WERI-Rb-1 (cell line): ENCODE measurements at regions not wholly inside any gene's neighbourhood (a gene's known extent, or its start where the extent isn't known, plus 50 kb on each side); places are given as distances from the start of the nearest gene placed in this dataset.

Source experiments
- DNase-seq: peaks from one replicate; pipeline ENCODE4 v3.0.0-alpha.2; 2020
- H3K27ac ChIP-seq: fragments of 250-450 bp; sonication (Bioruptor Pico); 2 replicates; pipeline ENCODE4 v1.5.1; 2020; ENCODE audit warnings: mild to moderate bottlenecking, moderate library complexity
- H3K27me3 ChIP-seq: fragments of 250-450 bp; sonication (Bioruptor Pico); 2 replicates; pipeline ENCODE4 v1.5.1; 2021; ENCODE audit warnings: mild to moderate bottlenecking, low read depth, moderate library complexity; ENCODE audit not compliant: insufficient read depth, severe bottlenecking
- H3K36me3 ChIP-seq: fragments of 250-450 bp; sonication (Bioruptor Pico); 2 replicates; pipeline ENCODE4 v1.5.1; 2020; ENCODE audit warnings: mild to moderate bottlenecking, moderate library complexity
- H3K4me3 ChIP-seq: 2 replicates; pipeline ENCODE4 v1.5.1; 2011; ENCODE audit warnings: low read depth, mild to moderate bottlenecking, control low read depth, low read length
- H3K9me3 ChIP-seq: fragments of 250-450 bp; sonication (Bioruptor Pico); 2 replicates; pipeline ENCODE4 v1.5.1; 2021; ENCODE audit warnings: mild to moderate bottlenecking, moderate library complexity; ENCODE audit not compliant: severe bottlenecking
- TF ChIP-seq, protein P1 (sequence below): IDR thresholded peaks from 2 replicates; pipeline ENCODE4 v1.5.1; 2011; ENCODE audit warnings: low read depth, mild to moderate bottlenecking, control low read depth, inconsistent platforms, low read length

DNA sequence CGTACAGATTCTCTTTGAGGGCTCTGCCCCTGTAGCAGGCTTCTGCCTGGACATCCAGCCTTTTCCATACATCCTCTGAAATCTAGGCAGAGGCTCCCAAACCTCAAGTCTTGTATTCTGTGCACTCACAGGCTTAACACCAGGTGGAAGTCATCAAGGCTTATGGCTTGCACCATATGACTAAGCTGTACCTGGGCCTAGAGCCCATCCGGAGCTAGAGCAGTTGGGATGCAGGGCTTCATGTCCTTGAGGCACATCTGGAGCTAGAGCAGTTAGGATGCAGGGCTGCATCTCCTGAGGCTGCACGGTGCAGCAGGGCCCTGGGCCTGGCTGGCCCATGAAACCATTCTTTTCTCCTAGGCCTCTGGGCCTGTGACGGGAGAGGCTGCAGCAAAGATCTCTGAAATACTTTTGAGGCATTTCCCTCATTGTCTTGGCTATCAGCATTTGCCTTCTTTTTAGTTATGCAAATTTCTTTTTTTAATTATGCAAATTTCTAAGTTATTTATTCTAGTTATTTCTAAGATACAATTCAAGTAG, 98.7 kb downstream of the CD24 start:
- H3K27ac ChIP-seq = no peak overlapping the region
- TF ChIP-seq, protein P1, sequence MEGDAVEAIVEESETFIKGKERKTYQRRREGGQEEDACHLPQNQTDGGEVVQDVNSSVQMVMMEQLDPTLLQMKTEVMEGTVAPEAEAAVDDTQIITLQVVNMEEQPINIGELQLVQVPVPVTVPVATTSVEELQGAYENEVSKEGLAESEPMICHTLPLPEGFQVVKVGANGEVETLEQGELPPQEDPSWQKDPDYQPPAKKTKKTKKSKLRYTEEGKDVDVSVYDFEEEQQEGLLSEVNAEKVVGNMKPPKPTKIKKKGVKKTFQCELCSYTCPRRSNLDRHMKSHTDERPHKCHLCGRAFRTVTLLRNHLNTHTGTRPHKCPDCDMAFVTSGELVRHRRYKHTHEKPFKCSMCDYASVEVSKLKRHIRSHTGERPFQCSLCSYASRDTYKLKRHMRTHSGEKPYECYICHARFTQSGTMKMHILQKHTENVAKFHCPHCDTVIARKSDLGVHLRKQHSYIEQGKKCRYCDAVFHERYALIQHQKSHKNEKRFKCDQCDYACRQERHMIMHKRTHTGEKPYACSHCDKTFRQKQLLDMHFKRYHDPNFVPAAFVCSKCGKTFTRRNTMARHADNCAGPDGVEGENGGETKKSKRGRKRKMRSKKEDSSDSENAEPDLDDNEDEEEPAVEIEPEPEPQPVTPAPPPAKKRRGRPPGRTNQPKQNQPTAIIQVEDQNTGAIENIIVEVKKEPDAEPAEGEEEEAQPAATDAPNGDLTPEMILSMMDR = no peak
- H3K4me3 ChIP-seq = no peak overlapping the region
- H3K27me3 ChIP-seq = no peaks in the 10 kb centered on the region
- peaks cover 8% of the 10 kb centered on the region for H3K9me3 ChIP-seq
- no peaks in the 10 kb centered on the region for H3K36me3 ChIP-seq
- DNase-seq = no peak

DNA sequence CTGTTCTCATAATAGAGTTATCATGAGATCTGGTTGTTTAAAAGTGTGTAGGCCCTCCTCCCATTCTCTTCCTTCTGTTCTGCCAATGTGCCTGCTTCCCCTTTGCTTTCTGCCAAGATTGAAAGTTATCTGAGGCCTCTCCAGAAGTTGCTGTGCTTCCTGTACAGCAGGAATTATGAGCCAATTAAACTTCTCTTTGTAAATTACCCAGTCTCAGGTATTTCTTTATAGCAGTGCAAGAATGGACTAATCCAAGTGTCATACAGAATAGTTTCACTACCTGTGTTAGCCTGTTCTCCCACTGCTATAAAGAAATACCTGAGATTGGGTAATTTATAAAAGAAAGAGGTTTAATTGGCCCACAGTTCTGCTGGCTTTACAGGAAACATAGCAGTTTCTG, 100.0 kb downstream of the CD24 start:
- Histone ChIP-seq H3K4me3 (no peak overlapping the region), H3K9me3 (peaks cover 8% of the 10 kb centered on the region), H3K36me3 (no peaks in the 10 kb centered on the region), H3K27me3 (no peaks in the 10 kb centered on the region), H3K27ac (no peak overlapping the region)
- TF ChIP-seq, protein P1 = no peak
- DNase-seq = no peak

DNA sequence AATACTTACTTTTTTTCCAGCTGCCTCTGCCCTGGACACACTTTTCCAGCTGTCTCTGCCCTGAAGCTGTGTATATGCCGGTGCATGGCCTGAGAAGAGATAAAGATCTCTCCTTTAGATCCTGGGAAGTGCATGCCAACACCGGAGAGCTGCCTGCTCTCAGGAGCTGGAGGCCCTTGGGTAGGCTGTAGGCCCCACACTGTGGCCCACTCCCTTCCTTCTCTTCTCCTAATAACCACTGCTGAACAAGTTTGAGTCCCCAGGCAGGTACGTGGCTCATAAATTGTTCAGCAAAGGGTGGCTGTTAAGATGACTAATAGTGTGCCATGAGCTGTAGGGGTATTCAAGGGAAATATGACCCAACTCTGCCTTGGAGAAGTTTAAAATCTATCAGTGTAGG, 102.5 kb downstream of the CD24 start:
- Histone ChIP-seq H3K9me3 (peaks cover 8% of the 10 kb centered on the region), H3K27me3 (no peaks in the 10 kb centered on the region), H3K4me3 (no peak overlapping the region), H3K27ac (no peak overlapping the region), H3K36me3 (no peaks in the 10 kb centered on the region)
- TF ChIP-seq, protein P1 = no peak
- DNase-seq = no peak

- H3K27ac ChIP-seq = no peak overlapping the region
- no peaks in the 10 kb centered on the region for H3K27me3 ChIP-seq
- TF ChIP-seq, protein P1 = no peak
- H3K9me3 ChIP-seq = peaks cover 8% of the 10 kb centered on the region
- no peak for DNase-seq
- no peak overlapping the region for H3K4me3 ChIP-seq
- H3K36me3 ChIP-seq = no peaks in the 10 kb centered on the region
These were observed 103.5 kb downstream of the CD24 start for GRCh38 chr6:106870824-106871717.

DNA sequence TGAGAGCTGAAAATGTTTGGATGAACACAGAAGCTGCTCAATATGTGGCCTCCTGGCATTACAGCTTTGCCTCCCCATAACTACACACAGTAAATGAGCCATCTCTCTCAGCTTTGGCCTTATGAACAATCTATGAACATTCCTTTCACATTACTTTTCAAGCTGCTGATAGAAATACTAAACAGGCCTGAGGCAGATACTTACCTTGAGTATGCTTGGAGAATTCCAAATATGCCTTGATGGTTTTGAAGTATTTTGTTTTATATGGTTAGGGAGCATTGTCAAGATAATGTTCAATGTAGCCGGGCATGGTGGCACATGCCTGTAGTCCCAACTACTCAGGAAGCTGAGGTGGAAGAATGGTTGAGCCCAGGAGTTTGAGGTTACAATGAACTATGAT, 104.5 kb downstream of the CD24 start:
- Histone ChIP-seq H3K36me3 (no peaks in the 10 kb centered on the region), H3K27me3 (no peaks in the 10 kb centered on the region), H3K27ac (no peak overlapping the region), H3K4me3 (no peak overlapping the region), H3K9me3 (no peaks in the 10 kb centered on the region)
- DNase-seq = no peak
- TF ChIP-seq, protein P1 = no peak
